ENCODE measurements at regions not wholly inside any gene's neighbourhood (a gene's known extent, or its start where the extent isn't known, plus 50 kb on each side); places are given as distances from the start of the nearest gene placed in this dataset.

- TF ChIP-seq CTCF (IDR thresholded peaks at IDR 0.05) (no peak), EP300 (IDR thresholded peaks at IDR 0.05) (no peak)
Measured at GRCh38 chr2:129248198-129248597, 731.3 kb upstream of the RAB6C start.
